ENCODE measurements at regions not wholly inside any gene's neighbourhood (a gene's known extent, or its start where the extent isn't known, plus 50 kb on each side); places are given as distances from the start of the nearest gene placed in this dataset.

DNA sequence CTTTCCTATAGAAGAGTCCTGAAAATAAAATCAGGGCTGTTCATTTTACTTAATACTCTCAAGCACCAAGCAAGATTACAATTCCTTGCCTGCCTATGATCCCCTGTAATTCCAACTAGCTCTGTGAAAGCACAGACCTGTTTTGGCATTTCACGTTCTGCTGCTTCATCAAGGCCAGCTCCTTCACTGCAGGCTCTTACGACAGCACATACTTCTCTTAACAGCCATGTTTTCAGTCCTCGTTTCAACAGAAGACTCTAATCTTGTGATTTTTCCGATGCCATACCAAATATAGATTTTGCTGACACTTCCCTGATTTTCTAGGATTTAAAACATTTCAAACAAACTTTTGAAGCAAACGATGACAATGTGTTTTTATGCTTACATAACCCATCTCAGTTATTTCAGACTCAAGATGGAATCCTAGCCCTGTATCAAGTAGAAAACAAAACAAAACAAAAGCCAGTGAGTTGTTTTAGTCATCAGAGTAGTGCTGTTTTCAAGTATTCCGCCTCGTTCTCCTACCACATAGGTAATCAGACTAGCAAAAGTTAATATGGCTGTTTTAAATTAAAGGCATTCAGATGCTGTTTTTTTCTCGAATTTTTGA, 616.5 kb upstream of the CITED2 start:
- TF ChIP-seq CTCF (IDR thresholded peaks at IDR 0.05): no peak
- TF ChIP-seq POLR2A (IDR thresholded peaks at IDR 0.05): no peak
- no peak for TF ChIP-seq POLR2AphosphoS5 (IDR thresholded peaks at IDR 0.05)
